Hepatocyte (in vitro differentiated cells): ENCODE measurements at regions not wholly inside any gene's neighbourhood (a gene's known extent, or its start where the extent isn't known, plus 50 kb on each side); places are given as distances from the start of the nearest gene placed in this dataset.

ENCODE experiments used
- EZH2 ChIP-seq: fragments of 200-600 bp; sonication (generic); IDR thresholded peaks from 2 replicates; pipeline ENCODE4 v1.6.1; 2016; ENCODE audit warnings: antibody characterized with exemption, mild to moderate bottlenecking, borderline replicate concordance
- EZH2phosphoT487 ChIP-seq: fragments of 200-600 bp; sonication (generic); IDR thresholded peaks from one replicate; pipeline ENCODE4 v1.6.1; 2018; ENCODE audit warnings: antibody characterized with exemption, mild to moderate bottlenecking, low read depth, moderate library complexity; ENCODE audit not compliant: unreplicated experiment, severe bottlenecking
- TF ChIP-seq, protein P1 (sequence below): fragments of 200-600 bp; sonication (generic); IDR thresholded peaks from 2 replicates; pipeline ENCODE4 v1.5.1; 2016; ENCODE audit warnings: antibody characterized with exemption, mild to moderate bottlenecking; ENCODE audit not compliant: poor library complexity

DNA sequence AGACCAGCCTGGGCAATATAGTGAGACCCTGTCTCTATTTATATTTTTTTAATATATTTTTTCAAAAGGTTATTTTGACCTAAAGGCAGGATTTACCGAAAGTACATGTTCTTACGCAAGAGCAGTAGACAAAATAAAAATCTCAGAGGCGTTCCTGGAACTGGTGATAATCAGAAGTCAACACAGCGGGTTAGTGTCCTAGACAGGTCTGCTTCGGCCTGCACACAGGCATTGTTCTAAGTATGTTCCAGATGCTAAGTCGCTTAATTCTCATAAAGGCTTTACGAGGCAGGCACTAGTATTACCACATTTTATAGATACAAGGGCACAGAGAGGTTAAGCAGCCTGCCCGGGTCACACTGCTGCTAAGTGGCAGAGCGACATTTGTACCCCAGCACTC is 56.9 kb upstream of the SLC25A33 start:
- TF ChIP-seq, protein P1, sequence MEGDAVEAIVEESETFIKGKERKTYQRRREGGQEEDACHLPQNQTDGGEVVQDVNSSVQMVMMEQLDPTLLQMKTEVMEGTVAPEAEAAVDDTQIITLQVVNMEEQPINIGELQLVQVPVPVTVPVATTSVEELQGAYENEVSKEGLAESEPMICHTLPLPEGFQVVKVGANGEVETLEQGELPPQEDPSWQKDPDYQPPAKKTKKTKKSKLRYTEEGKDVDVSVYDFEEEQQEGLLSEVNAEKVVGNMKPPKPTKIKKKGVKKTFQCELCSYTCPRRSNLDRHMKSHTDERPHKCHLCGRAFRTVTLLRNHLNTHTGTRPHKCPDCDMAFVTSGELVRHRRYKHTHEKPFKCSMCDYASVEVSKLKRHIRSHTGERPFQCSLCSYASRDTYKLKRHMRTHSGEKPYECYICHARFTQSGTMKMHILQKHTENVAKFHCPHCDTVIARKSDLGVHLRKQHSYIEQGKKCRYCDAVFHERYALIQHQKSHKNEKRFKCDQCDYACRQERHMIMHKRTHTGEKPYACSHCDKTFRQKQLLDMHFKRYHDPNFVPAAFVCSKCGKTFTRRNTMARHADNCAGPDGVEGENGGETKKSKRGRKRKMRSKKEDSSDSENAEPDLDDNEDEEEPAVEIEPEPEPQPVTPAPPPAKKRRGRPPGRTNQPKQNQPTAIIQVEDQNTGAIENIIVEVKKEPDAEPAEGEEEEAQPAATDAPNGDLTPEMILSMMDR: no peak
- TF ChIP-seq EZH2 (no peak), EZH2phosphoT487 (no peak)
